Gastroesophageal sphincter (tissue), 3 donors: ENCODE measurements at regions not wholly inside any gene's neighbourhood (a gene's known extent, or its start where the extent isn't known, plus 50 kb on each side); places are given as distances from the start of the nearest gene placed in this dataset.

Experiments used
- POLR2A ChIP-seq, 2 donors: fragments of 450-650 bp; IDR thresholded peaks; one replicate each; pipeline ENCODE4 v1.6.1; 2017; ENCODE audit warnings: antibody characterized with exemption in 2 of 2, mild to moderate bottlenecking in 2 of 2, moderate library complexity in 1 of 2
- TF ChIP-seq, protein P1 (sequence below), 4 experiments: fragments of 200-600 bp in 2 of 4; fragments of 450-650 bp in 2 of 4; sonication (generic) in 1 of 4; IDR thresholded peaks; one replicate each; pipeline ENCODE4 v1.5.1; 2017 to 2019; ENCODE audit warnings: antibody characterized with exemption in 4 of 4, mild to moderate bottlenecking in 2 of 4, moderate library complexity in 2 of 4

DNA sequence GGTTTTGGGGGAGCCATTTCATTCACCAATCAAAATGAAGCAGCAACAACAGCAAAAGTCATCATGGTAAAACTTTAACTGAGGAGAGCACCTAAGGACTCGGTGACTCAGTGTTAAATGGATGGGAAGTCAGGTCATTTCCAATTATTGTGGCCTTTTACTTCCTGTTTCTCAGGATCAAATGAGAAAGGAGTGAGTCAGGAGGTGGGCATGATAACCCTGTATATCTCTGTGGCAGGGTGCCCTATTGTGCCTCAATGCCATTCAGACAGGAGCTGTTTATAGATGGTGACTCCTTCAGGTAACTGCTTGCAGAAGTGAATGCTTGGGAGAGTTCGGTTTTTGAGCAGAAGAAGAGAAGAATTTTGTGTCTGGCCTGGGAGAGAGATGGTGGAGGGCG, 135.5 kb upstream of the CPM start:
- TF ChIP-seq, protein P1, sequence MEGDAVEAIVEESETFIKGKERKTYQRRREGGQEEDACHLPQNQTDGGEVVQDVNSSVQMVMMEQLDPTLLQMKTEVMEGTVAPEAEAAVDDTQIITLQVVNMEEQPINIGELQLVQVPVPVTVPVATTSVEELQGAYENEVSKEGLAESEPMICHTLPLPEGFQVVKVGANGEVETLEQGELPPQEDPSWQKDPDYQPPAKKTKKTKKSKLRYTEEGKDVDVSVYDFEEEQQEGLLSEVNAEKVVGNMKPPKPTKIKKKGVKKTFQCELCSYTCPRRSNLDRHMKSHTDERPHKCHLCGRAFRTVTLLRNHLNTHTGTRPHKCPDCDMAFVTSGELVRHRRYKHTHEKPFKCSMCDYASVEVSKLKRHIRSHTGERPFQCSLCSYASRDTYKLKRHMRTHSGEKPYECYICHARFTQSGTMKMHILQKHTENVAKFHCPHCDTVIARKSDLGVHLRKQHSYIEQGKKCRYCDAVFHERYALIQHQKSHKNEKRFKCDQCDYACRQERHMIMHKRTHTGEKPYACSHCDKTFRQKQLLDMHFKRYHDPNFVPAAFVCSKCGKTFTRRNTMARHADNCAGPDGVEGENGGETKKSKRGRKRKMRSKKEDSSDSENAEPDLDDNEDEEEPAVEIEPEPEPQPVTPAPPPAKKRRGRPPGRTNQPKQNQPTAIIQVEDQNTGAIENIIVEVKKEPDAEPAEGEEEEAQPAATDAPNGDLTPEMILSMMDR (IDR thresholded peaks at IDR 0.05) = no peak
- TF ChIP-seq POLR2A (IDR thresholded peaks at IDR 0.05) = no peak
